NCI-H69 (cell line): ENCODE measurements at regions not wholly inside any gene's neighbourhood (a gene's known extent, or its start where the extent isn't known, plus 50 kb on each side); places are given as distances from the start of the nearest gene placed in this dataset.

Experiments
- DNase-seq: peaks from one replicate; lab custom pipeline; 2025; lab: John Stamatoyannopoulos, UW

DNA sequence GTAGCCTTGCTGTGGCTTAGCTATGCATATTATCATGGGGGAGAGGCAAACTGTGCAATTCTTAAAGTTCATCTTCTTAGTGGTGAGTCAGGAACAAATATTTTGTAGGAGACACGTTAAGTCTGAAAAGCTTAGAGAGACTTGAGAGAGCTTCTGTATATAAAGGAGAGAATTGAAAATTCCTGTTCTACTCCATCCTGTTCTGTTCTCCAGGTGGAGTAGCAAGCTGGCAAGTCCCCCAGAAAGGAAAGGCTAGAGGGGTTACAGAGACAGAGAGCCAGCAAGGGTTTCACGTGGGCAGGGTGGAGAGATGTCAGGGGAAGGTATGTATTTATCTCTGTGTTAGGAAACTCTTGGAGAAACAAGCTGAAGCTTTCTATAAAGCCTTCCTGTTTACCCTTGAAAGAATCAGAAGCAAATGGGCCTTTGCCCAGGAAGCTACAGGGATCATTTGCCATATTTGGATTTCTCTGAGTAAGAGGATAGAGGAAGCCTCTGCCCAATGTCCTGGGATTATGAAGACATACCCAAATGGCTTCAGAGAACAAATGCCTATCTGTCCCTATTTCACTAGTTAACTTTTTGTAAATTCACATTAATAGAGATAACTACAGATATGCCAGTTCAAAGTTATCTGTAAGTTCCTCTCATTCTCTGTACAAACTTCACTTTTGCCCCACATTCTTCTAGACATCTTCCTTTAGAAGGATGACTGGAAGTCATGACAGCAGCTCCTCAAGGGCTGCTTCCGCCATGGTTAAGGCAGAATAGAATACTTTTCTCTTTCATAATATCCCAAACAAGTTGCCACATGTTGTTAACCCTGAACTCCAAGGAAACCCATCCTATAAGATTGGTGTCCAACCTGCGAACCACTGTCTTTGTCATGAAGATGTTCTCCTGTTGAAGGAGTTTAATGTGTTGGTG is 126.7 kb upstream of the NEDD9 start:
- DNase-seq = no peak

GRCh38 chr6:11357285-11357684 is 124.8 kb upstream of the NEDD9 start:
- no peak for DNase-seq

GRCh38 chr6:11356404-11357155 is 124.1 kb upstream of the NEDD9 start:
- no peak for DNase-seq

DNA sequence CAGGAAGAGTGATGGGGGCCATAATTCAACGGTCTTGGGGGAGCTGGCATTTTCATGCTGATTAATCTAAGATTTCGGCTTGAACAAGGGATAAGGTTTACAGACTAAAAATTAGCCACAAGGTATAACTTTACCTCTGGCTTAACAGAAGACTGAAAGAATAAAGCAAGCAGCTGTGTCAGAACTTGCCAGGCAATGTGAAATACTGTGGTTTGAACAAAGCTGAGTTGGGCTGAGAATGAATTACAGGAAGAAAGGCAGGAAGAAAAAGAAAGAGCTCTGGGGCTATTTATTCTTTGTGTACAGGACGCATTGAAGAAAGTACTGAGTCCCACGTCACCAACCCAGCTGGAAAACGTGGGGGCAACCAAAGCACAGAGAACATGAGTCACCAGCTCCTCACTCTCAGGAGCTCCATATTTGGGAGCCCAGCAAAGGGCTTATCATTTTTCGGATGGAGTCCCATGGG is 121.5 kb upstream of the NEDD9 start:
- DNase-seq = no peak

DNA sequence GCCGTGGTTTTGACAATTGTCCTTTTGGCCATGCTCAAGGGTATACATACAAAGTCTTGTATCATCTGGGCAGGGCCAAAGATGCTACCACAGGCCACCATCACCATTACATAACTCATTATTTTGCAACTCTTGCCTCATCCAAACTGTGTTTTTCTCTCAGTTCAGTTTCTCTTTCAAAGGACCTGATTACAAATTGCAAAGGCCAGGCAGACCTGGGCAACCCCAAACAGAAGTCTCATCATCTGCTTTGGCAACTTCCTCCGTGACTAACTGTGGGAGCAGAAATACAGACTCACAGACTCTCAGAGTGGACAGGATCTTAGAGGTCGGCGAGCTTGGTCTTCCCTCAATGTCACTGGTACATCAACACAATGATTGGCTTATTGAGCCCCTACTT is 117.8 kb upstream of the NEDD9 start:
- DNase-seq = no peak

DNA sequence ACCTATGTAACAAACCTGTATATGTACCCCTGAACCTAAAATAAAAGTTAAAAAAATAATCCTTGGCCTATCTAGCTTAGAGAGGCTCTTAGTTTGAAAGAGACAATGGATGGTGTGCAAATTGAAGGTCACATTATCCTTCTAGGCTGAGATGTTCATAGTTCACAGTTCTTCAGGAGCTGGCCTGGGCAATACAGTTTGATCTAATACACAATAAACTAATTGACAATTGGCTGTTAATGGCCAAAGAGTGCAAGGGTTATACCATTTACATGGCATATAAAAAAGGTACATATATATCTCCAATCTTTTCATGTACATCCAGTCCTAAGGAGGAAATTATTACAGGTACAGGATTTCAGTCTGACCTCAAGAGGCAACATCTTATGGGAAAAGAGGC is 117.4 kb upstream of the NEDD9 start:
- no peak for DNase-seq

GRCh38 chr6:11346516-11346915 is 114.0 kb upstream of the NEDD9 start:
- DNase-seq = no peak

DNA sequence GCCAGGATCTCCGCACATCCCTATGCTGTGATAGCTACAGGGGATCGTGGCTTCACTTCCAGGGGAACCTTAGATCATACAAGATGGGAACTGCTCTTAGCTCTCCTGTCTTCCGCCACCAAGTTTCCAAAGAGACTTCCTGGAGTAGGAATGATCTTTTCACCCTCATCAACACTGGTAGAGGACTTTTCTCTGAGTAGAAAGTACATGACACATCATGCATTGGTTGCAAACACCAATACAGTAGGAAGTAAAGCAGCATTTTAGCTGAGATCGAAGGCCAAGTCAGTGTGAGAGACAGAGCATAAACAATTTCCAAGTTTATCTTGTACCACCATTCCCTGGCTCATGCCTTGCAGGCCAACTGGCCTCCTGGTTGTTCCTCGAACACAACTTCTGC is 113.1 kb upstream of the NEDD9 start:
- DNase-seq = no peak

GRCh38 chr6:11343963-11344723 is 111.7 kb upstream of the NEDD9 start:
- DNase-seq = no peak

DNA sequence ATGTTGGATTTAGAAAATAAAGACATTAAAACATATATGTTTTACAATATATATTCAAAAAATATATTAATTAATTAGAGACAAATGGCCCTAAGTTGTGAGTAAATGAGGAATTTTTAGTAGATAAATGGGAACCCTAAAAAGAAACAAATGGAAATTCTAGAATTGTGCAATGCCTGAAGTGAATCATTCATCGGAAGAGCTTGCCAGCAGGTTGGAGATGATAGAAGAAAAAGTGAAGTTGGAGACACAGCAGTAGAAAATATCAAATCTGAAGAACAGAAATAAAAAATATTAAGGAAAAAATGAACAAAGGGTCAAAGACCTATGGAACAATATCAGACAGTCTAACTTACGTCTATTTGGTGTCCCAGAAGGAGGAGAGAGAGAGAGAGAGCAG is 109.4 kb upstream of the NEDD9 start:
- no peak for DNase-seq

- DNase-seq = no peak
Measured at GRCh38 chr6:11341303-11341702, 108.8 kb upstream of the NEDD9 start.

DNA sequence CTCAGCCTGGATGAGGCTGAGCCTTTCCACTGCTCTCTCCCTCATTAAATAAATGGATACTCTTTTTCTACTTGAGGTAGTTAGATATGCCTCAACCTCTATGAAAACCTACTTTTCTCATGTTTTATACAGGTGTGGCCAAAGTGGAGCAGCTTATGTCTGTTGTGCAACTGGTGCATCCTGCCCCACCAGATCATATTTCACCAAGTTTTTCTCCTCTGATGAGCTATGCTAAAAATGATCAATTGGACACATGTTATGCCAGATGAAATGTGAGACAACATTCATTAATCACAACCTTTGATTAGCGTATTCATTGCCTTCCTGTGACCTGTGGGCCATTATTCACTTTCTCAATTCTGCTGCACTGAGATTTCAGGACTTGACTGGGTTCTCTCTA is 106.9 kb upstream of the NEDD9 start:
- DNase-seq = no peak

DNA sequence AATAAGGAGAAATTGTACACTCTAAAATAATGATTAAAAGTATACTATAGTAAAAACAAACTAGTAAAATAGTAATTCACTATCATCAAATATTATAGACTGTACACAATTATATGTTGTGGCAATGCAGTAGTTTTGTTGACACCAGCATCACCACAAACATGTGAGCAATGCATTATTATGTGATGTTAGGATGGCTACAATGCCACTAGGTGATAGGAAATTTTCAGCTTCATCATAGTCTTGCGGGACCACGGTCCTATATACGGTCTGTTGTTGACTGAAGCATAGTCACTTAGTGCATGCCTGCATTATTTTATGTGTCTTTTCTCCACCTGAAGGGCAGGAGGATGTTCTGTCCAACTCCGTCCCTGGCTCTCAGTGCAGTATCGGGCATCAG is 104.8 kb upstream of the NEDD9 start:
- no peak for DNase-seq

- DNase-seq = no peak
Measured at GRCh38 chr6:11335826-11336225, 103.4 kb upstream of the NEDD9 start.

DNA sequence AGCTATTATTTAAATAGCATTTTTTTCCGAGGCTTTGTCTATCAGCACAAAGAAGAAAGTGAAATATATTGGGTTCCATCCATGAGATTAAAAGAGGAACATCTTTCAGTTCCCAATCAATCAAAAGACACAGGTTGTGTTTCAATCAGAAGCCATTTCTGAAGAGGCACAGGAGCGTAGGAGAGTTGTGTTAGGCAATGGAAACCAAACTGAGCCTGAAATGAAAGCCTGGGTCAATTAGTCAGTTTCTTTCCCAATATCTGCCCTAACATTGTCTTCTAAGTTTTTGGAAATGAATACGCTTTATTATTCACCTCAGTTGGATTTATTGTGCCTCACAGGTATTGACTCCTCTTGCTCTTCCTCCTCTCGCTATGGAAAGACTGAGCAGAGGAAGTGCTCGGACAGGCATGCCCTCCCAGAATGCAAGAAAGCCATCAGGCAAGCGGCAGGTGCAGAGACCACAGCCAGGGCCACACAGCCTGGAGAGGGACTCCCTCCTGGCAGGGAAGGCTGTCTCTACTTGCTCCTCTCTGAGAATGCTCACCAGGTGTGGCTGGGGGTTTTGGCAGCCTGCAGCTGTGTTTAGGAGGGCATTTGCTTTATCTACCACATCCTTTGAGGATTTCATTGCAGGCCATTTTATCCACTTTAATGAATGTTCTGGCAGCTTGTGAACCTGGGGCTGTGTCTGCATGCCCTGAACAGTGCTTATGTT is 100.8 kb upstream of the NEDD9 start:
- no peak for DNase-seq

DNA sequence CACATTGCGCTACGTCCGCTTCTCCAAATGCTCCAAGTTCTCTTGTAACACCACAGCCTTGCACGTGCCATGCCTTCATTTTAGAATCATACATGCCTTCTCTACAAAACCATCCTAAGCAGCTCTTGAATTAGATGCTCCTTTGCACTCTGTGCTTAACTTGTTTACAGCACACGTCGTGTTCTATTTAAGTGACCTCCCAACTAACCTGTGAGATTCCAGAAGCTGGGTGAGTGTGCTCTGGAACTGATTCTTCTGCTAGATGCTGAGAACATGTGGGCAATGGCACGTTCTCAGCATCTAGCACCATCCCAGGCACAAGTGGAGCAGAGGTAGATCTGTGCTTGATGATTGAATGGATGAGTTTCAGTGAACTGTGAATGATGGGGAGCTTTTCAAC is 100.0 kb upstream of the NEDD9 start:
- DNase-seq = no peak

GRCh38 chr6:11331111-11331510 is 98.6 kb upstream of the NEDD9 start:
- no peak for DNase-seq

GRCh38 chr6:11330413-11330760 is 97.9 kb upstream of the NEDD9 start:
- DNase-seq = no peak

DNA sequence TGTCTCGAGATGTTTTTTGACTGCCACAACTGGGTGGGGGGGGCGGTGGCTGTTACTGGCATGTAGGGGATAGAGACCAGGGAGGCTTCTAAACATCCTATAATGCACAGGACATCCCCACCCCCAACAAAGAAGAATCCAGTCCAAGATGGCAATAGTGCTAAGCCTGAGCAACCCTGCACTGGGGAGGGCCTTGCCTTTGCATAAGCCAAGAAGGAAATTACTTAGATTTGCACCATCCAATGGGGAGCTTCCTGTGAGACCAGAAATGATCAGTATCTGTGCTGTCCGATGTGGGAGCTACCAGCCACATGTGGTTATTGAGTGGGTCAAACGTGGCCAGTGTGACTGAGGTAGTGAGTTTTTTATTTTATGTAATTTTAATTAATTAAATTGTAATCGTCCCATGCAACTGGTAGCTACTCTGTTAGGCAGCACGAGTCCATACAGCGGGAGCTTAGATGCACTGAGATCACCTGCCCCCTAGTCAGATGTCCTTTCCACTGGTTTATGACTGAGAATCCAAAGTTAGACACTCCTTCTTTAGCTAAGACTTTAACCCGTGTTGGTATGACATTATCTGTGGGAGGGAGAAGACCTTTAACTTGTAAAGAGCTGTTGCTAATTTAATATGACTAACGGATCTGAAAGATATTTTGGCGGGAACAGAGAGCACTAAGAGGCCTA is 97.4 kb upstream of the NEDD9 start:
- DNase-seq = no peak

- DNase-seq = no peak
Measured at GRCh38 chr6:11328613-11329247, 96.3 kb upstream of the NEDD9 start.

DNA sequence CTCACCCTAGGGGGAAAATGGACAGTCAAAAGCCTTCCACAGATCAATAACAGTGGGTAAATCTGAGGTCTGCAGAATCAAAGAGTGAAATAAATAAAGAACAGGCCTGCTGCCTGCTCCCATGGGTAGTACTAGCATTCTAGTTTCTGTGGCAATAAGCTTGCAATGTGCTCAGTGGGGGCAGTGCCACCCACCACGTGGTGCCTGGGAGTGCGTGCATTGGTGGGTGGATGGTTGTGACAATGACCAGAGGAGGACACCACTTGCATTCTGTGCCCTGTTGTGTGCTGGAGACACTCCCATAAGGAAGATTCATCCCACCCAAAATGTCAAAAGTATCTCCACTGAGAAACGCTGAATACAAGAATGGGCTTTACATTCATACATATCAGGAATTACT is 95.5 kb upstream of the NEDD9 start:
- no peak for DNase-seq
